GM23338 (cell line): ENCODE measurements at regions not wholly inside any gene's neighbourhood (a gene's known extent, or its start where the extent isn't known, plus 50 kb on each side); places are given as distances from the start of the nearest gene placed in this dataset.

Experiments used
- ATAC-seq: fragments of 200-7000 bp; cut with Tn5 transposase; 3 replicates; pipeline ENCODE4 v1.9.1; 2020
- DNase-seq: peaks from one replicate; pipeline ENCODE4 v3.0.0-alpha.2; 2015; ENCODE audit warnings: low spot score
- H2AFZ ChIP-seq: fragments of 200-600 bp; sonication (generic); 2 replicates; pipeline ENCODE4 v1.8.0; 2016; ENCODE audit warnings: antibody characterized with exemption, mild to moderate bottlenecking, moderate library complexity
- H3F3A ChIP-seq: fragments of 200-600 bp; sonication (generic); replicated peaks from 2 replicates; pipeline ENCODE4 v1.8.0; 2017; ENCODE audit warnings: antibody characterized with exemption, mixed run types, low read depth
- H3K27ac ChIP-seq: fragments of 200-600 bp; sonication (generic); 2 replicates; pipeline ENCODE4 v1.6.1; 2016; ENCODE audit warnings: low read depth
- H3K27me3 ChIP-seq: fragments of 200-600 bp; sonication (generic); 2 replicates; pipeline ENCODE4 v1.8.0; 2016; ENCODE audit warnings: mild to moderate bottlenecking, mixed run types, moderate library complexity; ENCODE audit not compliant: insufficient read depth
- H3K36me3 ChIP-seq: fragments of 200-600 bp; sonication (generic); 2 replicates; pipeline ENCODE4 v1.8.0; 2016; ENCODE audit warnings: mild to moderate bottlenecking; ENCODE audit not compliant: insufficient read depth
- H3K4me1 ChIP-seq: fragments of 200-600 bp; sonication (generic); 2 replicates; pipeline ENCODE4 v1.8.0; 2016; ENCODE audit warnings: mild to moderate bottlenecking, moderate library complexity; ENCODE audit not compliant: insufficient read depth
- H3K4me2 ChIP-seq: fragments of 200-600 bp; sonication (generic); 2 replicates; pipeline ENCODE4 v1.7.1; 2017; ENCODE audit warnings: mixed run types
- H3K4me3 ChIP-seq: fragments of 200-600 bp; sonication (generic); 2 replicates; pipeline ENCODE4 v1.6.1; 2016; ENCODE audit warnings: mixed run types
- H3K79me2 ChIP-seq: fragments of 200-600 bp; sonication (generic); replicated peaks from 2 replicates; pipeline ENCODE4 v1.8.0; 2017; ENCODE audit warnings: mild to moderate bottlenecking; ENCODE audit not compliant: insufficient read depth
- H3K9me2 ChIP-seq: fragments of 200-600 bp; sonication (generic); 2 replicates; pipeline ENCODE4 v1.8.0; 2017; ENCODE audit not compliant: insufficient read depth
- H4K20me1 ChIP-seq: fragments of 200-600 bp; sonication (generic); replicated peaks from 2 replicates; pipeline ENCODE4 v1.8.0; 2017; ENCODE audit warnings: mild to moderate bottlenecking; ENCODE audit not compliant: insufficient read depth
- H3K27ac Mint-ChIP-seq: 2 replicates; pipeline ENCODE4 v1.8.0; 2020; ENCODE audit warnings: inconsistent platforms, mild to moderate bottlenecking, moderate library complexity, mixed read lengths
- H3K27me3 Mint-ChIP-seq: 3 replicates; pipeline ENCODE4 v1.8.0; 2022; ENCODE audit warnings: low read depth, mild to moderate bottlenecking, moderate library complexity, mixed read lengths, inconsistent platforms; ENCODE audit not compliant: insufficient read depth, poor library complexity
- H3K36me3 Mint-ChIP-seq: 3 replicates; pipeline ENCODE4 v1.8.0; 2021; ENCODE audit warnings: low read depth, mild to moderate bottlenecking, inconsistent platforms, moderate library complexity, mixed read lengths
- H3K4me1 Mint-ChIP-seq: 3 replicates; pipeline ENCODE4 v1.8.0; 2020; ENCODE audit warnings: mild to moderate bottlenecking, inconsistent platforms, mixed read lengths
- H3K4me3 Mint-ChIP-seq: 3 replicates; pipeline ENCODE4 v1.8.0; 2021; ENCODE audit warnings: moderate library complexity, mild to moderate bottlenecking, inconsistent platforms, mixed read lengths
- H3K9me3 Mint-ChIP-seq: 3 replicates; pipeline ENCODE4 v1.8.0; 2020; ENCODE audit warnings: moderate library complexity, mild to moderate bottlenecking, inconsistent platforms, mixed read lengths
- CREB1 ChIP-seq: fragments of 250-450 bp; sonication (Bioruptor Pico); IDR thresholded peaks from 2 replicates; pipeline ENCODE4 v1.5.0; 2020; ENCODE audit warnings: low read depth, mild to moderate bottlenecking, moderate library complexity
- CTCF ChIP-seq, 2 experiments: fragments of 200-600 bp in 1 of 2; sonication (generic) in 1 of 2; conservative IDR thresholded peaks; 2 replicates each; pipeline versions ENCODE4 v1.5.1 to v1.6.1; 2016 to 2017; ENCODE audit warnings: antibody characterized with exemption in 2 of 2, low read depth in 2 of 2, mild to moderate bottlenecking in 2 of 2, moderate library complexity in 1 of 2
- ETS1 ChIP-seq: IDR thresholded peaks from 2 replicates; pipeline ENCODE4 v1.6.1; 2016; ENCODE audit warnings: antibody characterized with exemption
- EZH2 ChIP-seq: fragments of 200-600 bp; sonication (generic); IDR thresholded peaks from one replicate; pipeline ENCODE4 v1.8.0; 2017; ENCODE audit warnings: antibody characterized with exemption, mild to moderate bottlenecking, low read depth; ENCODE audit not compliant: unreplicated experiment
- EZH2phosphoT487 ChIP-seq: fragments of 200-600 bp; sonication (generic); IDR thresholded peaks from one replicate; pipeline ENCODE4 v1.8.1; 2018; ENCODE audit warnings: antibody characterized with exemption; ENCODE audit not compliant: unreplicated experiment
- JUNB ChIP-seq: IDR thresholded peaks from one replicate; pipeline ENCODE4 v1.6.1; 2016; ENCODE audit warnings: antibody characterized with exemption; ENCODE audit not compliant: unreplicated experiment
- NANOG ChIP-seq: IDR thresholded peaks from 2 replicates; pipeline ENCODE4 v1.6.1; 2016; ENCODE audit warnings: antibody characterized with exemption, borderline replicate concordance
- POLR2AphosphoS5 ChIP-seq: IDR thresholded peaks from 2 replicates; pipeline ENCODE4 v1.6.1; 2016; ENCODE audit warnings: antibody characterized with exemption, low read depth
- REST ChIP-seq: IDR thresholded peaks from one replicate; pipeline ENCODE4 v1.6.1; 2018; ENCODE audit warnings: antibody characterized with exemption; ENCODE audit not compliant: unreplicated experiment
- STAT1 ChIP-seq: IDR thresholded peaks from one replicate; pipeline ENCODE4 v1.6.1; 2016; ENCODE audit warnings: antibody characterized with exemption; ENCODE audit not compliant: unreplicated experiment
- ZNF114 ChIP-seq: fragments of 250-450 bp; sonication (Bioruptor Pico); IDR thresholded peaks from 2 replicates; pipeline ENCODE4 v1.5.0; 2020; ENCODE audit warnings: mild to moderate bottlenecking, moderate library complexity
- ZNF331 ChIP-seq: fragments of 250-450 bp; sonication (Bioruptor Pico); IDR thresholded peaks from 2 replicates; pipeline ENCODE4 v1.5.0; 2020; ENCODE audit warnings: low read depth, mild to moderate bottlenecking, moderate library complexity
- ZNF462 ChIP-seq: fragments of 250-450 bp; sonication (Bioruptor Pico); IDR thresholded peaks from 2 replicates; pipeline ENCODE4 v1.5.0; 2020; ENCODE audit warnings: mild to moderate bottlenecking, moderate library complexity

GRCh38 chrX:22433292-22434070 lies 160.8 kb downstream of the CBLL2 start:
- no peaks in the 10 kb centered on the region for H3K9me2 ChIP-seq
- no peak overlapping the region for H3K4me3 ChIP-seq
- H3K4me3 Mint-ChIP-seq: no peak overlapping the region
- H3K79me2 ChIP-seq: no peaks in the 10 kb centered on the region
- no peaks in the 10 kb centered on the region for H3F3A ChIP-seq
- H3K36me3 ChIP-seq: no peaks in the 10 kb centered on the region
- H3K36me3 Mint-ChIP-seq: no peaks in the 10 kb centered on the region
- no peaks in the 10 kb centered on the region for H4K20me1 ChIP-seq
- 0 out of 3 replicates have a peak, but pooled peaks cover 4% of the 10 kb centered on the region for H3K4me1 Mint-ChIP-seq
- no peaks in the 10 kb centered on the region for H3K9me3 Mint-ChIP-seq
- H3K27me3 Mint-ChIP-seq: no peaks in the 10 kb centered on the region
- no peaks in the 10 kb centered on the region for H3K27me3 ChIP-seq
- no peak overlapping the region for H3K27ac ChIP-seq
- ATAC-seq: no peak
- no peak for DNase-seq
- no peak overlapping the region for H2AFZ ChIP-seq
- no peak overlapping the region for H3K4me2 ChIP-seq
- H3K4me1 ChIP-seq: no peaks in the 10 kb centered on the region
- TF ChIP-seq JUNB: no peak
- TF ChIP-seq ZNF114 (CRISPR knock-in tag): no peak
- no peak for TF ChIP-seq POLR2AphosphoS5
- TF ChIP-seq EZH2phosphoT487: no peak
- no peak for TF ChIP-seq CTCF (conservative IDR thresholded peaks at IDR 0.05; ENCODE audit: low read depth in 2 of 2)
- TF ChIP-seq CREB1 (CRISPR knock-in tag): no peak
- TF ChIP-seq ZNF331: no peak
- TF ChIP-seq STAT1: no peak
- no peak for TF ChIP-seq REST
- TF ChIP-seq ETS1: no peak
- TF ChIP-seq EZH2: no peak
- no peak for TF ChIP-seq NANOG
- TF ChIP-seq ZNF462 (CRISPR knock-in tag): no peak
- peak overlapping the region; percentile 74 for H3K27ac Mint-ChIP-seq
